ENCODE measurements at regions not wholly inside any gene's neighbourhood (a gene's known extent, or its start where the extent isn't known, plus 50 kb on each side); places are given as distances from the start of the nearest gene placed in this dataset.

GRCh38 chr2:138247302-138247701, 254.3 kb upstream of the SPOPL start:
- TF ChIP-seq CTCF (IDR thresholded peaks at IDR 0.05; ENCODE audit: extremely low read depth in 1 of 2, insufficient read depth in 1 of 2, low read depth in 1 of 2, low read length in 2 of 2) (no peak), EZH2 (IDR thresholded peaks at IDR 0.05; ENCODE audit: borderline replicate concordance, low read depth, low read length, severe bottlenecking) (no peak), POLR2AphosphoS5 (IDR thresholded peaks at IDR 0.05; ENCODE audit: insufficient read depth, low read depth, low read length) (no peak), POLR2A (IDR thresholded peaks at IDR 0.05; ENCODE audit: low read depth, low read length) (no peak), MYC (IDR thresholded peaks at IDR 0.05; ENCODE audit: low read depth, low read length) (no peak), FOS (IDR thresholded peaks at IDR 0.05; ENCODE audit: borderline replicate concordance, insufficient read depth, low read length) (no peak), MAX (IDR thresholded peaks at IDR 0.05; ENCODE audit: insufficient read depth, insufficient read length) (no peak)

All from endothelial cell of umbilical vein (primary cell).